ENCODE measurements at regions not wholly inside any gene's neighbourhood (a gene's known extent, or its start where the extent isn't known, plus 50 kb on each side); places are given as distances from the start of the nearest gene placed in this dataset.
"Not testable (repeated sequence)": the region's sequence is repeated elsewhere in the genome, so short reads cannot be mapped to it uniquely, and the experiment has no call there.

DNA sequence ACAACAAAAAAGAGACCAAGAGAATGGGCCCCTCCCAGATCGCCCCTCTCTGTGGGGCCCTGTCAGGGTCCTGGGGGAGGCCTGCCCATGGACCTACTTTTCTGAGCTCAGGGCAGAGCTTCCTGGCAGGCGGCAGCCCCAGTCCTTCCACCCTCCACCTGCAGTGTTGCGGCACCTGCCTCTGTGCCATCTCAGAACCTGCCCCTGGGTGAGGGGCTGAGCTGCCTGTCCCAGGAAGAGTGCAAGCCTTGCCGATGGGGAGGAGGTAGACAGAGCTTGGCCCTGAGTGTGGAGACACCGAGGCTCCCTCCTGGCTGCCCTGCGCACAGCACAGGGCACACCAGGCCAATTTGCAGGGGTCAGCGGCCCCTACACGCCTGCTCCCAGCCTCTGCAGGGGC is 67.5 kb downstream of the UNCX start:
- DNase-seq (ENCODE audit: low spot score), result no peak

DNA sequence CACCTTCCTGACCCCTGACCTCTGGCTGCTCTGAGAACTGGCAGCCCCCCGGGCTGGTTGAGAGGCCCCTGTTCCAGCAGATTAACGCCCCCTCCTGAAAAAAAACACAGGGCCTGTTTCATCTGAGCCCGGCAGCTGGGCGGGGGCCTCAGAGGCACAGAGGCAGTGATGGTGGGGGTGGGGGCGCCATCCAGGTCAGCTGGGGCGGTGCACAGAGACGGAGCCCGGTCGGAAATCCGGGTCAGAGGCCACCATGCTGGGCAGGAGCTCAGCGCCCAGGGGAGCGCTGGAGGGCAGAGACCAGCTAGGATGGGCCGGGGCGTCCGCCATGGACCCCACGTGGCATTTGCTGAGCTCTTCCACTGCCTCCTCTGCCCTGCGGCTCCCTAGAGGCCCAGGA is 68.0 kb downstream of the UNCX start:
- no peak for DNase-seq (ENCODE audit: low spot score)

DNA sequence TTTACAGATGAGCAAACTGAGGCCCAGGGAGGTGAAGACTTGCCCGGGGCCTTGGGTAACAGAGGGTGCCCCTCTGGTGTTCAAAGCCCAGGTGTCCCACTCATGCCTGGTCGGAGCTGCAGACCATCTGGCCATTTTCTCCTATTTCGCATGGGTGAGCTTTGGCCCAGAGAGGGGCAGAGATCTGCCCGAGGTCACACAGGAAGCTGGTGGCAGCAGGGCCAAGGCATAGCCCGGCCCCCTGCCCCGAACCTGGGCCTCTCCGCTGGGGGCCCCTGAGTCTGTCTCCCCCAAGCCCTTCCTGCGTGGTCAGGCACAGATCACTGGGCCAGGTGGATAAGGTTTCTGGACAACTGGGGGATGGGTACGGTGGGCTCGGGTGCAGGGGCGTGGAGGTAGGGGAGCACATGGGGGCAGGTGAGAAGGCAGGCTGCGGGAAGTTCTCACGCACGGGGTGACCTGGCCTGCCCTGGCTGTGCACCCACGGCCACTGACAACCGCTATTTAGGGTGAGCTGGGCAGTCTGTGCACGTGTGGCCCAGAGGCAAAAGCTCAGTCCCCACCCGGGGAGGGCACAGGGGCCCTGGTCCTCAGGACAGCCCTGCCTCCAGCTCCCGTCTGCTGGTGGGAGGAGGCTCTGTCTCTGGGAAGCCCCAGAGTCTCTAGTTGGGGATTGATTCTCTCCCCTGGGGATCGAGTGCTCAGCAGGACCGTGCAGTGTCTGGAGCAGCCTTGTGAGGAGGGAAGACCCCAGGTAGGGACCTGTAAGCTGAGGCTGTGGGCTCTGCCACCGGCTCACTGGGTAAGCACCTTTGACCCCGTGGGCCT is 68.6 kb downstream of the UNCX start:
- no peak for DNase-seq (ENCODE audit: low spot score)

DNA sequence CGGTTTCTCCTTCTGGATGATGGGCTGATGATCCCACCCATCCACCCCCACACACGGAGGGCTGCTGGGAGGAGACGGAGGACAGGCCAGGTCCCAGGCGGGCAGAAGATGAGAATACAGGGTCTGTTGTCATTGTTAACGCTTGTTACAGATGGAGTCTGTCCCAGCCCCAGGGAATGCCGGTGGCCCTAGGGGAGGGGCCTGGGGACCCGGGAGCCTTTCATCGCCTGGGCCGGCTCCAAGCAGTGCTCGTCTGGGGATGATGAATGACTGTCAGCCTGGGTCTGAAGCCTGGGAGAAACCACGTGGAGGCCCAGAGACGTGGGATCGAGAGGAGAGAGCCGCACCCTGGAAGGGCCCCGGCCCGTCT is 69.2 kb downstream of the UNCX start:
- no peak for DNase-seq (ENCODE audit: low spot score)

DNA sequence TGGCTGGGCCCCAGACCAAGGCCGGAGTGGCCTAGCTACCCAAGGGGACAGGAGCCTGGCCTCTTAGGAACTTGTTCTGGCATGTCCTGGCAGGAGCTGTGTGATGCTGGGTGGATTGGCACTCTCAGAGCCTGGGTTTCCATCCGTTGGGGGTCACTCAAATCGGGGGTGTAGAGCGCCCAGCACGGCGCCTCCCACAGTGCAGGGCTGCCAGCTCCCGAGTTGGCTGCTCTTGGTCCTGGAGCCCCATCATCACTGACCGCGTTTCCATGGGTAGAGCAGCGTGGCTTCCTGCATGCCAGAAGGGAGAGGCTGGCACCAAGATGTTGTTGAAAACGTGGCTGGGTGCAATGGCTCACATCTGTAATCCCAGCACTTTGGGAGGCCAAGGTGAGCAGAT is 70.3 kb downstream of the UNCX start:
- no peak for DNase-seq (ENCODE audit: low spot score)

GRCh38 chr7:1304011-1304410 is 71.3 kb downstream of the UNCX start:
- DNase-seq (ENCODE audit: low spot score), result not testable (repeated sequence)

- DNase-seq (ENCODE audit: low spot score), result no peak
Observed at GRCh38 chr7:1305873-1306272, 73.2 kb downstream of the UNCX start.

- DNase-seq (ENCODE audit: low spot score), result no peak
Observed at GRCh38 chr7:1307828-1308227, 75.2 kb downstream of the UNCX start.

DNA sequence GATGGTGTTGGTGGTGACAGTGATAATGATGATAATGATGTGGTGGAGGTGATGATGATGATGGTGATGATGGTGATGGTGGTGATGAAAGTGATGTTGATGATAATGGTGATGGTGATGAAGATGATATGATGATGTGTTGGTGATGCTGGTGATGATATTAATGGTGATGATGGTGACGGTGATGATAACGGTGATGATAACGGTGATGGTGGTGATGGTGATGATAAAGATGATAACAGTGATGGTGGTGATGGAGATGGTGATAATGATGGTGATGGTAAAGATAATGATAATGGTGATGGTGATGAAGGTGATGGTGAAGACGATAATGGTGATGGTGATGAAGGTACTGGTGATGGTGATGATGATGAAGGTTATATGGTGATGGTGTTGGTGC is 76.6 kb downstream of the UNCX start:
- no peak for DNase-seq (ENCODE audit: low spot score)

GRCh38 chr7:1309996-1310395 is 77.3 kb downstream of the UNCX start:
- no peak for DNase-seq (ENCODE audit: low spot score)

GRCh38 chr7:1310936-1311335 is 78.3 kb downstream of the UNCX start:
- no peak for DNase-seq (ENCODE audit: low spot score)

DNA sequence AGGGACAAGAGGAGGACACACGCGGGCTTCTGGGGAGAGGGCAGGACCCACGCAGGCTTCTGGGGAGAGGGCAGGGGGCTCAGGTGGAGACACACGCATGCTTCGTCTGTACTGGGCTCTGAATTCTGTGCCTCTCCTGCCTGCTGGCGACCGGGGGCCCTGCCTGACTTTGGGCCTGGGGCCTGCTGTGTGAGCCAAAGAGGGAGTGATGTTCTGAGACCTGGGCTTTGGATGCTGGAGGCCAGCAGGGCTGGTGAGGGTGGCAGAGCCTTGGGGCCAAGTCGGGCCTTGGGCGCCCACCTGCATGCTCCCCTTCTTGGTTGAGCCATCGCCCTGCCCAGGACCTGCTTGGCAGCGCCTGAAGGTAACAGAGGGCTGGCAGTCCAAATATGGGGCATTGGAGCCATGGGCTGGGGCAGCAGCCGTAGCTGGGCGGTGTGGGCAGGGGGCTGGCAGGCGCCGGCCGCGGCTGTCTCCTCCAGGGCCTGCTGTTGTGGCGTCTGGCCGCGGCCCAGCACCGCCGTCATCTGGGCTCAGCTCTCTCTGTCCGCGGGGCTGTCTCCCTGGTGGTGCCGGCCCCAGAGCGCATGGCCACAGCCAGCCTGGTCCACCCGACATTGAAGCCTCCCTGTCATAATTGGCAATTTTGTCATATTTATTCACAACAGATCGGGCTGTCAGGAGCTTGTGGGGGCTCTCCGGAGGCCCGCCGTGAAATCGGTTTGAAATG is 78.9 kb downstream of the UNCX start:
- DNase-seq (ENCODE audit: low spot score), result no peak

GRCh38 chr7:1312136-1313070 is 79.7 kb downstream of the UNCX start:
- DNase-seq (ENCODE audit: low spot score), result no peak

DNA sequence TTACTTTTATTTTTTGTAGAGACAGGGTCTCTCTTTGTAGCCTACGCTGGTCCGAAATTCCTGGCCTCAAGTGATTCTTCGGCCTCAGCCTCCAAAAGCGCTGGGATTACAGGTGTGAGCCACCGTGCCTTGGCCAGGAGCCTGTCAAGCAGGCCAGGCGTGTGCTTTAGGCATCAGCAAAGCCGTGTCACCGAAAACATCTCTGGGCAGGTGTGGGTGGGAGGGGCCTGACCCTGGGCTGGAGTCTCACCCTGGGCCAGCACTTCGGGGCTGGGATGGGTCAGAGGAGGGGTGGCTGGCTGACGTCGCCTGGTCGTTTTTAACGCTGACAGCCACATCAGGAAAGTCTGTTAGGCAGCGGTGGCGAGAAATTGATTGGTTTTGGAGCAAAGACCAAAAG is 80.9 kb downstream of the UNCX start:
- no peak for DNase-seq (ENCODE audit: low spot score)

DNA sequence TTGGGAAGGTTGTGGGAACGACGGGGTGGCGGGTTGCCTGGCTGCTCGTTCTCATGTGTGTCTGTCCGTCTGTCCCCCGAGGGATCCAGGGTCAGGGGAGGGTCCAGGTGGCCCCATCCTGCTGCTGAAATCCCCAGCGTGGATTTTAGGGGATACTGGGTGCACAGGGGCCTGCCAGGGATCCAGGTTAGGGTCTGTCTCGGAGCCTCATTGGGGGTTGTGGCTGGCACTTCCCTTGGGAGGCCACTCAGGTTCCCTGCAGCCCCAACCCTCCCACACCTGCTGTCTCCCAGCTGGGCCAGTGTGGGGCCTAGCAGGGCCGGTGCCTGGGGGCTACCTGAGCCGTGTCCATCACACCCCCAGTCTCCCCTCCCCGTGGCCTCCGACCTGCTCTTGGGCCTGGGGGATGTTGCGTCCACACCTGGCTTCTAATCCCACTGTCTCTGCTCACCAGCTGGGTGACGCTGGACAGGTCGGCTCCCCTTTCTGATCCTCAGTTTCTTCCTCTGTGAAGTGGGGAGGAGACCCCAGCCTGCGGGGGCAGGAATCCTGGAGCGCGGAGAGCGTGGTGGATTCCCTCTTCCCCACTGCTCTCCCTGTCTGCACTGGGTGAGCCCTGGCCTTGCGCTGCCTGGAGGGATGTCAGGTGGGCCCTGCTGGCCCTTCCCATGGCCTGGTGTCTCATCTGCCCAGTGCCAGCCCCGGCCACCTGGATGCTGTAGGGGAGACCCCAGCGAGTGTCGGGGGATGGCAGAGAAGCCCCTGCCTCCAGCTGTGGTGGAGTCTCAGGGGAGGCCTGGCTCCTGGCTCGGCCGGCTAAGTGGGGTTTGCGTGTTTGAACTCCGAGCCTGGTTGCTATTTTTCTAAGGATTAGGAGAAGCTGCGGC is 81.6 kb downstream of the UNCX start:
- DNase-seq (ENCODE audit: low spot score), result no peak

DNA sequence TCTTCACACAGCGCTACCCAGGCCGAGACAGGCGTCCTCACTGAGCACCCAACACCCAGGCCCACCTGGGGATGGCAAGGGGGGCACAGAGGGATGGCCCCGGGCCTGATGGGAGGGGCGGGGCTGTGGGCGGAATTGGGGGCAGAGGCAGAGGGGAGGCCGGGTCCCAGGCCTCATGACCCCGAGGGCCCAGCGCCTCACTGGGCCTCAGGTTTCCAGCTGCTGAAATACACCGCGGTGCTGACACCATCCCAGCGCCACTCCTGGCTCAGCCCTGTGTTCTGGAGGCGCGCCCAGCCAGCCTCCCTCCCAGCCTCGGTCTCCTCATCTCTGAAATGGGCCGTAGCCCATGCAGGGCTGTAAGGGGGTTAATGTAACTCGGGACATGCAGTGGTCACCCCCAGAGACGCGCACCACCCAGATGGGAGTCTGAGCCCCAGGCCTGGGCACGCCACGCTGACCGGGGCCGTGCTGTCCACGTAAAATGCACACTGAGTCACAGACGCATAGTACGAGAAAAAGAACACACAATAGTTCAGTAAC is 82.3 kb downstream of the UNCX start:
- DNase-seq (ENCODE audit: low spot score), result no peak

GRCh38 chr7:1316086-1316485 is 83.4 kb downstream of the UNCX start:
- no peak for DNase-seq (ENCODE audit: low spot score)

GRCh38 chr7:1317646-1318045 is 85.0 kb downstream of the UNCX start:
- DNase-seq (ENCODE audit: low spot score), result no peak

- no peak for DNase-seq (ENCODE audit: low spot score)
Observed at GRCh38 chr7:1318051-1318450, 85.4 kb downstream of the UNCX start.

- no peak for DNase-seq (ENCODE audit: low spot score)
Observed at GRCh38 chr7:1318661-1319060, 86.0 kb downstream of the UNCX start.
